Stimulated activated CD8-positive, alpha-beta memory T cell treated with anti-CD3 and anti-CD28 coated beads, Interleukin-12 subunit alpha, Interleukin-12 subunit beta, amount 100 ng/mL, for 1 hour (primary cell): ENCODE measurements at regions not wholly inside any gene's neighbourhood (a gene's known extent, or its start where the extent isn't known, plus 50 kb on each side); places are given as distances from the start of the nearest gene placed in this dataset.

Source experiments
- DNase-seq: peaks from one replicate; pipeline ENCODE4 v3.0.0-alpha.2; 2020; ENCODE audit warnings: low read depth

- no peak for DNase-seq
These were observed 284.4 kb downstream of the ZNF536 start for GRCh38 chr19:30656520-30657100.

GRCh38 chr19:30653646-30654386 is 281.6 kb downstream of the ZNF536 start:
- DNase-seq = no peak

- DNase-seq = no peak
These were observed 280.6 kb downstream of the ZNF536 start for GRCh38 chr19:30652751-30653150.

- DNase-seq = no peak
These were observed 279.5 kb downstream of the ZNF536 start for GRCh38 chr19:30651691-30652090.

GRCh38 chr19:30651066-30651465 is 278.9 kb downstream of the ZNF536 start:
- DNase-seq = no peak

- no peak for DNase-seq
These were observed 277.9 kb downstream of the ZNF536 start for GRCh38 chr19:30649934-30650614.

GRCh38 chr19:30648866-30649862 is 277.0 kb downstream of the ZNF536 start:
- no peak for DNase-seq

GRCh38 chr19:30647891-30648720 is 275.9 kb downstream of the ZNF536 start:
- DNase-seq = no peak

- DNase-seq = no peak
These were observed 274.6 kb downstream of the ZNF536 start for GRCh38 chr19:30646806-30647205.

- DNase-seq = no peak
These were observed 273.9 kb downstream of the ZNF536 start for GRCh38 chr19:30645946-30646577.

- DNase-seq = no peak
These were observed 268.2 kb downstream of the ZNF536 start for GRCh38 chr19:30640252-30640965.

- DNase-seq = no peak
These were observed 266.7 kb downstream of the ZNF536 start for GRCh38 chr19:30638889-30639288.

- DNase-seq = no peak
These were observed 265.7 kb downstream of the ZNF536 start for GRCh38 chr19:30637926-30638325.

GRCh38 chr19:30634996-30635975 is 263.1 kb downstream of the ZNF536 start:
- DNase-seq = no peak

GRCh38 chr19:30634131-30634830 is 262.1 kb downstream of the ZNF536 start:
- DNase-seq = no peak

- DNase-seq = no peak
These were observed 258.8 kb downstream of the ZNF536 start for GRCh38 chr19:30631033-30631370.

GRCh38 chr19:30630289-30631032 is 258.3 kb downstream of the ZNF536 start:
- no peak for DNase-seq

- DNase-seq = no peak
These were observed 256.9 kb downstream of the ZNF536 start for GRCh38 chr19:30629086-30629485.
